ENCODE measurements at regions not wholly inside any gene's neighbourhood (a gene's known extent, or its start where the extent isn't known, plus 50 kb on each side); places are given as distances from the start of the nearest gene placed in this dataset.

- TF ChIP-seq POLR2AphosphoS5 (IDR thresholded peaks at IDR 0.05) (no peak), CTCF (IDR thresholded peaks at IDR 0.05) (no peak)
These were observed 221.3 kb downstream of the MBD2 start for GRCh38 chr18:54003195-54003594.
